Liver (tissue), 8 donors: ENCODE measurements at regions not wholly inside any gene's neighbourhood (a gene's known extent, or its start where the extent isn't known, plus 50 kb on each side); places are given as distances from the start of the nearest gene placed in this dataset.

Source experiments
- DNase-seq: peaks from one replicate; pipeline ENCODE4 v3.0.0-alpha.2; 2017; ENCODE audit warnings: low spot score
- H3K27ac ChIP-seq, 2 donors: one replicate each; pipeline ENCODE4 v1.7.0; 2013; ENCODE audit warnings: inconsistent platforms in 2 of 2, low read length in 2 of 2, control low read depth in 1 of 2, low read depth in 1 of 2, mild to moderate bottlenecking in 1 of 2
- H3K27me3 ChIP-seq, 4 donors: one replicate each; pipeline versions ENCODE4 v1.6.1 to v1.7.0; 2013; ENCODE audit warnings: low read length in 3 of 4, inconsistent platforms in 1 of 4, mild to moderate bottlenecking in 1 of 4, moderate library complexity in 1 of 4; ENCODE audit not compliant: control insufficient read depth in 4 of 4, insufficient read depth in 4 of 4
- H3K36me3 ChIP-seq, 4 donors: one replicate each; pipeline versions ENCODE4 v1.6.1 to v1.7.0; 2013; ENCODE audit warnings: low read length in 3 of 4, mild to moderate bottlenecking in 3 of 4, low read depth in 1 of 4, moderate library complexity in 1 of 4; ENCODE audit not compliant: control insufficient read depth in 4 of 4, insufficient read depth in 3 of 4
- H3K4me1 ChIP-seq, 4 donors: one replicate each; pipeline versions ENCODE4 v1.6.1 to v1.7.0; 2013; ENCODE audit warnings: low read length in 3 of 4, mild to moderate bottlenecking in 3 of 4, moderate library complexity in 1 of 4; ENCODE audit not compliant: control insufficient read depth in 4 of 4, insufficient read depth in 4 of 4
- H3K4me3 ChIP-seq, 3 donors: one replicate each; pipeline versions ENCODE4 v1.6.1 to v1.7.0; 2013; ENCODE audit warnings: low read length in 3 of 3, control low read depth in 1 of 3, low read depth in 1 of 3, mild to moderate bottlenecking in 1 of 3
- H3K9ac ChIP-seq, 2 donors: one replicate each; pipeline ENCODE4 v1.7.0; 2013; ENCODE audit warnings: low read length in 2 of 2, mild to moderate bottlenecking in 2 of 2, moderate library complexity in 2 of 2, control low read depth in 1 of 2, low read depth in 1 of 2
- H3K9me3 ChIP-seq, 4 donors: one replicate each; pipeline versions ENCODE4 v1.6.1 to v1.7.0; 2013; ENCODE audit warnings: low read length in 3 of 4; ENCODE audit not compliant: control insufficient read depth in 4 of 4
- EGR1 ChIP-seq, 2 donors: IDR thresholded peaks; 2 replicates each; pipeline ENCODE4 v1.6.1; 2016 to 2018; ENCODE audit warnings: antibody characterized with exemption in 2 of 2, low read depth in 2 of 2
- FOXA1 ChIP-seq: IDR thresholded peaks from 2 replicates; pipeline ENCODE4 v1.6.1; 2016; ENCODE audit warnings: antibody characterized with exemption
- FOXA2 ChIP-seq: IDR thresholded peaks from 2 replicates; pipeline ENCODE4 v1.6.1; 2016; ENCODE audit warnings: antibody characterized with exemption
- GABPA ChIP-seq, 2 donors: IDR thresholded peaks in 1 of 2; conservative IDR thresholded peaks in 1 of 2; 2 replicates each; pipeline ENCODE4 v1.6.1; 2016; ENCODE audit warnings: antibody characterized with exemption in 2 of 2, mild to moderate bottlenecking in 1 of 2, moderate library complexity in 1 of 2
- HNF4A ChIP-seq, 2 donors: conservative IDR thresholded peaks; 2 replicates each; pipeline ENCODE4 v1.6.1; 2016; ENCODE audit warnings: antibody characterized with exemption in 2 of 2, mild to moderate bottlenecking in 2 of 2
- HNF4G ChIP-seq: IDR thresholded peaks from 2 replicates; pipeline ENCODE4 v1.6.1; 2016; ENCODE audit warnings: antibody characterized with exemption
- JUND ChIP-seq, 2 donors: IDR thresholded peaks; 2 replicates each; pipeline ENCODE4 v1.6.1; 2016; ENCODE audit warnings: antibody characterized with exemption in 2 of 2
- NR2F2 ChIP-seq: IDR thresholded peaks from 2 replicates; pipeline ENCODE4 v1.6.1; 2016; ENCODE audit warnings: antibody characterized with exemption
- RAD21 ChIP-seq, 2 donors: IDR thresholded peaks; 2 replicates each; pipeline ENCODE4 v1.6.1; 2016; ENCODE audit warnings: antibody characterized with exemption in 2 of 2, mild to moderate bottlenecking in 2 of 2
- RXRA ChIP-seq, 2 donors: IDR thresholded peaks; 2 replicates each; pipeline ENCODE4 v1.6.1; 2017 to 2018; ENCODE audit warnings: antibody characterized with exemption in 2 of 2, mild to moderate bottlenecking in 1 of 2
- SP1 ChIP-seq: IDR thresholded peaks from 2 replicates; pipeline ENCODE4 v1.6.1; 2018; ENCODE audit warnings: antibody characterized with exemption, mild to moderate bottlenecking
- TAF1 ChIP-seq: conservative IDR thresholded peaks from 2 replicates; pipeline ENCODE4 v1.6.1; 2016; ENCODE audit warnings: antibody characterized with exemption, mild to moderate bottlenecking
- YY1 ChIP-seq: IDR thresholded peaks from 2 replicates; pipeline ENCODE4 v1.6.1; 2016; ENCODE audit warnings: antibody characterized with exemption, mild to moderate bottlenecking
- WGBS: extraction: QIAGEN DNeasy Blood & Tissue Kit; methylation state at CpG from one replicate; pipeline ENCODE4 v1.1.7; 2013; 5-methylcytosine and 5-hydroxymethylcytosine counted together
- TF ChIP-seq, protein P1 (sequence below): IDR thresholded peaks from 2 replicates; pipeline ENCODE4 v1.6.1; 2016; ENCODE audit warnings: antibody characterized with exemption
- TF ChIP-seq, protein P2 (sequence below): fragments of 150-350 bp; IDR thresholded peaks from 2 replicates; pipeline ENCODE4 v1.5.1; 2017; ENCODE audit warnings: improper control_type of control experiment, low read depth, low read length; ENCODE audit not compliant: missing input control
- TF ChIP-seq, protein P3 (sequence below): IDR thresholded peaks from 2 replicates; pipeline ENCODE4 v1.6.1; 2016; ENCODE audit warnings: antibody characterized with exemption
- TF ChIP-seq, protein P4 (sequence below): IDR thresholded peaks from 2 replicates; pipeline ENCODE4 v1.6.1; 2016; ENCODE audit warnings: antibody characterized with exemption
- TF ChIP-seq, protein P5 (sequence below): IDR thresholded peaks from 2 replicates; pipeline ENCODE4 v1.6.1; 2016; ENCODE audit warnings: antibody characterized with exemption, mild to moderate bottlenecking
- donor health status: healthy.
- donor health status: healthy.
- donor health status: healthy.
- donor health status: healthy.
- donor health status: healthy.

DNA sequence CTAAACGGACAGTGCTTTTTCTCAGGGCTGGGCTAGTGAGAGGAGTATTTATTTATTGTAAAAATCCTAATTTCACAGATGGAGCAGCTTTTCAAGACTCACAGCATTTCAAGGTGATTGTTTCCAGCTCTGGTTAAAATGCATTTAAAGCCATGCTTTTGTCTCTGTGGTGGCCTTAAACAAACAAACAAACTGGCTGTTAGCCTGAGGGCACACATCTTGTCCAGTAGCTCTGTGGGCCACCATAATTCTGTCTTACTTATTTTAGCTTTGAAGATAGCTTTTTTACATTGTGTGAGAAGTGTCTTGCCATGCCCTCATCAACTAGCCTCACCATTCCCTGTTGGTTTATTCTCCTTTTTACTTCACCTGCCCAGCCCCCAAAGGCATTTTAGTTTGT lies 218.2 kb downstream of the PSAT1 start:
- peaks cover 0 to 8% (median 4%) of the 10 kb centered on the region in 4 donors for H3K9me3 ChIP-seq
- H3K4me1 ChIP-seq, result no peaks in the 10 kb centered on the region
- WGBS, result 44% methylated on average over 1 of the region's 1 CpG
- no peaks in the 10 kb centered on the region for H3K27me3 ChIP-seq
- no peak overlapping the region for H3K27ac ChIP-seq
- TF ChIP-seq EGR1 (IDR thresholded peaks at IDR 0.05; ENCODE audit: low read depth in 2 of 2) (no peak), FOXA1 (no peak), RAD21 (IDR thresholded peaks at IDR 0.05) (no peak), TAF1 (no peak), SP1 (no peak), GABPA (IDR thresholded peaks at IDR 0.05 in 1 of 2, conservative IDR thresholded peaks at IDR 0.05 in 1 of 2) (no peak), FOXA2 (no peak), NR2F2 (no peak), RXRA (IDR thresholded peaks at IDR 0.05) (no peak), YY1 (no peak)
- TF ChIP-seq, protein P1, sequence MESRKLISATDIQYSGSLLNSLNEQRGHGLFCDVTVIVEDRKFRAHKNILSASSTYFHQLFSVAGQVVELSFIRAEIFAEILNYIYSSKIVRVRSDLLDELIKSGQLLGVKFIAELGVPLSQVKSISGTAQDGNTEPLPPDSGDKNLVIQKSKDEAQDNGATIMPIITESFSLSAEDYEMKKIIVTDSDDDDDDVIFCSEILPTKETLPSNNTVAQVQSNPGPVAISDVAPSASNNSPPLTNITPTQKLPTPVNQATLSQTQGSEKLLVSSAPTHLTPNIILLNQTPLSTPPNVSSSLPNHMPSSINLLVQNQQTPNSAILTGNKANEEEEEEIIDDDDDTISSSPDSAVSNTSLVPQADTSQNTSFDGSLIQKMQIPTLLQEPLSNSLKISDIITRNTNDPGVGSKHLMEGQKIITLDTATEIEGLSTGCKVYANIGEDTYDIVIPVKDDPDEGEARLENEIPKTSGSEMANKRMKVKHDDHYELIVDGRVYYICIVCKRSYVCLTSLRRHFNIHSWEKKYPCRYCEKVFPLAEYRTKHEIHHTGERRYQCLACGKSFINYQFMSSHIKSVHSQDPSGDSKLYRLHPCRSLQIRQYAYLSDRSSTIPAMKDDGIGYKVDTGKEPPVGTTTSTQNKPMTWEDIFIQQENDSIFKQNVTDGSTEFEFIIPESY, result no peak
- TF ChIP-seq, protein P2, sequence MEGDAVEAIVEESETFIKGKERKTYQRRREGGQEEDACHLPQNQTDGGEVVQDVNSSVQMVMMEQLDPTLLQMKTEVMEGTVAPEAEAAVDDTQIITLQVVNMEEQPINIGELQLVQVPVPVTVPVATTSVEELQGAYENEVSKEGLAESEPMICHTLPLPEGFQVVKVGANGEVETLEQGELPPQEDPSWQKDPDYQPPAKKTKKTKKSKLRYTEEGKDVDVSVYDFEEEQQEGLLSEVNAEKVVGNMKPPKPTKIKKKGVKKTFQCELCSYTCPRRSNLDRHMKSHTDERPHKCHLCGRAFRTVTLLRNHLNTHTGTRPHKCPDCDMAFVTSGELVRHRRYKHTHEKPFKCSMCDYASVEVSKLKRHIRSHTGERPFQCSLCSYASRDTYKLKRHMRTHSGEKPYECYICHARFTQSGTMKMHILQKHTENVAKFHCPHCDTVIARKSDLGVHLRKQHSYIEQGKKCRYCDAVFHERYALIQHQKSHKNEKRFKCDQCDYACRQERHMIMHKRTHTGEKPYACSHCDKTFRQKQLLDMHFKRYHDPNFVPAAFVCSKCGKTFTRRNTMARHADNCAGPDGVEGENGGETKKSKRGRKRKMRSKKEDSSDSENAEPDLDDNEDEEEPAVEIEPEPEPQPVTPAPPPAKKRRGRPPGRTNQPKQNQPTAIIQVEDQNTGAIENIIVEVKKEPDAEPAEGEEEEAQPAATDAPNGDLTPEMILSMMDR, result no peak
- TF ChIP-seq, protein P3, sequence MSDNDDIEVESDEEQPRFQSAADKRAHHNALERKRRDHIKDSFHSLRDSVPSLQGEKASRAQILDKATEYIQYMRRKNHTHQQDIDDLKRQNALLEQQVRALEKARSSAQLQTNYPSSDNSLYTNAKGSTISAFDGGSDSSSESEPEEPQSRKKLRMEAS, result no peak
- TF ChIP-seq, protein P4, sequence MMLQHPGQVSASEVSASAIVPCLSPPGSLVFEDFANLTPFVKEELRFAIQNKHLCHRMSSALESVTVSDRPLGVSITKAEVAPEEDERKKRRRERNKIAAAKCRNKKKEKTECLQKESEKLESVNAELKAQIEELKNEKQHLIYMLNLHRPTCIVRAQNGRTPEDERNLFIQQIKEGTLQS, result no peak
- TF ChIP-seq, protein P5, sequence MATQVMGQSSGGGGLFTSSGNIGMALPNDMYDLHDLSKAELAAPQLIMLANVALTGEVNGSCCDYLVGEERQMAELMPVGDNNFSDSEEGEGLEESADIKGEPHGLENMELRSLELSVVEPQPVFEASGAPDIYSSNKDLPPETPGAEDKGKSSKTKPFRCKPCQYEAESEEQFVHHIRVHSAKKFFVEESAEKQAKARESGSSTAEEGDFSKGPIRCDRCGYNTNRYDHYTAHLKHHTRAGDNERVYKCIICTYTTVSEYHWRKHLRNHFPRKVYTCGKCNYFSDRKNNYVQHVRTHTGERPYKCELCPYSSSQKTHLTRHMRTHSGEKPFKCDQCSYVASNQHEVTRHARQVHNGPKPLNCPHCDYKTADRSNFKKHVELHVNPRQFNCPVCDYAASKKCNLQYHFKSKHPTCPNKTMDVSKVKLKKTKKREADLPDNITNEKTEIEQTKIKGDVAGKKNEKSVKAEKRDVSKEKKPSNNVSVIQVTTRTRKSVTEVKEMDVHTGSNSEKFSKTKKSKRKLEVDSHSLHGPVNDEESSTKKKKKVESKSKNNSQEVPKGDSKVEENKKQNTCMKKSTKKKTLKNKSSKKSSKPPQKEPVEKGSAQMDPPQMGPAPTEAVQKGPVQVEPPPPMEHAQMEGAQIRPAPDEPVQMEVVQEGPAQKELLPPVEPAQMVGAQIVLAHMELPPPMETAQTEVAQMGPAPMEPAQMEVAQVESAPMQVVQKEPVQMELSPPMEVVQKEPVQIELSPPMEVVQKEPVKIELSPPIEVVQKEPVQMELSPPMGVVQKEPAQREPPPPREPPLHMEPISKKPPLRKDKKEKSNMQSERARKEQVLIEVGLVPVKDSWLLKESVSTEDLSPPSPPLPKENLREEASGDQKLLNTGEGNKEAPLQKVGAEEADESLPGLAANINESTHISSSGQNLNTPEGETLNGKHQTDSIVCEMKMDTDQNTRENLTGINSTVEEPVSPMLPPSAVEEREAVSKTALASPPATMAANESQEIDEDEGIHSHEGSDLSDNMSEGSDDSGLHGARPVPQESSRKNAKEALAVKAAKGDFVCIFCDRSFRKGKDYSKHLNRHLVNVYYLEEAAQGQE, result no peak
- H3K9ac ChIP-seq, result no peak overlapping the region
- H3K36me3 ChIP-seq, result no peaks in the 10 kb centered on the region
- no peak overlapping the region for H3K4me3 ChIP-seq
- no peak for DNase-seq

DNA sequence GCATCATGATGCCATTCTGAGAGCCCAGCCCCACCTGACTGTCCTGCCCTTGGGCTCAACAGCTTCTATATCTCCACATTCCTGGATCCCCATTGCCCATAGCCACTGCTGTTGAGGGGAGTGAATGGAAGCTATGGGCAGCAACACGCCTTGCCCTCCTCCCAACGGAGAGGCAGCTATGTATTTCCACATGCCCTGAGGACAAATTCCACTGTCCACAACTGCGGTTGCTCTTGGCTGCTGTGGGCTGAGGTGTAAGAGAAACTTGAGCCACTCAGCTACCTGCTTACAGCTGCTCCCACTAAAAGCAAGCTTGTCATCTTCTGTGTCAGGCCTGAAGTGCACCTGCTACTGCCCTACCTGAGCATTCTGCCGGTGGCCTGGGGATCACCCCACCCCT lies 222.9 kb downstream of the PSAT1 start:
- H3K27ac ChIP-seq, result no peak overlapping the region
- no peaks in the 10 kb centered on the region for H3K36me3 ChIP-seq
- no peak overlapping the region for H3K9ac ChIP-seq
- H3K4me3 ChIP-seq, result no peak overlapping the region
- peaks cover 4 to 15% (median 10%) of the 10 kb centered on the region in 4 donors for H3K9me3 ChIP-seq
- H3K27me3 ChIP-seq, result no peaks in the 10 kb centered on the region
- H3K4me1 ChIP-seq, result no peaks in the 10 kb centered on the region
- no peak for DNase-seq
- 91% methylated on average over 4 of the region's 4 CpGs for WGBS
- TF ChIP-seq, protein P4, result no peak
- TF ChIP-seq HNF4G (no peak), NR2F2 (no peak), FOXA1 (no peak), JUND (IDR thresholded peaks at IDR 0.05) (no peak), RXRA (IDR thresholded peaks at IDR 0.05) (no peak), GABPA (IDR thresholded peaks at IDR 0.05 in 1 of 2, conservative IDR thresholded peaks at IDR 0.05 in 1 of 2) (no peak), TAF1 (no peak), EGR1 (IDR thresholded peaks at IDR 0.05; ENCODE audit: low read depth in 2 of 2) (no peak), FOXA2 (no peak), YY1 (no peak), HNF4A (conservative IDR thresholded peaks at IDR 0.05) (no peak), SP1 (no peak), RAD21 (IDR thresholded peaks at IDR 0.05) (no peak)
- TF ChIP-seq, protein P2, result no peak
- TF ChIP-seq, protein P3, result no peak
- TF ChIP-seq, protein P1, result no peak
